LNCaP clone FGC (cell line): ENCODE measurements at regions not wholly inside any gene's neighbourhood (a gene's known extent, or its start where the extent isn't known, plus 50 kb on each side); places are given as distances from the start of the nearest gene placed in this dataset.
A peak's percentile ranks its signal among the peaks of the same experiment; 100 is the strongest.

ENCODE experiments used
- DNase-seq: peaks from one replicate; pipeline ENCODE4 v3.0.0-alpha.2; 2011; ENCODE audit warnings: low read depth
- H3K4me3 ChIP-seq: 2 replicates; pipeline ENCODE4 v1.5.1; 2011; ENCODE audit warnings: mild to moderate bottlenecking, low read depth, low read length, control low read depth
- TF ChIP-seq, protein P1 (sequence below): IDR thresholded peaks from 2 replicates; pipeline ENCODE4 v1.5.1; 2012; ENCODE audit warnings: mild to moderate bottlenecking; ENCODE audit not compliant: control insufficient read depth, insufficient read depth; ENCODE audit errors: extremely low read depth

DNA sequence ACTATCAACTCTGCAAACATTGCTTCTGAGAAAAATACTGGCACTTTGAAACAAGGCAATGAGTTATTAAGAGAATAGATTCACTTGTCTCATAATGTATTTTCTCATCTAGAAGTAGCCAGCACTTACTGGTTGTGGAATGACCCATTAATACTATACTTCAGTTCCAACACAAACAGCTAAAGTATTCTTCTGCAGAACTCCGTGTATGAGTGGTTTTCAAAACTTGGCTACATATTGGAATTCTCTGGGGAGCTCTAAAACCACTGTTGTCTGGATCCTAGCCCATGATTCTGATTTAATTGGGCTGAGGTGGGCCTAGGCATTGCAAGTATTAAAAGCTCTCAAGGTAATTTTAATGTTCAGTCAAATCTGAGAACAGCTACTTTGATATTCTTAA lies 1416.4 kb upstream of the RAG2 start:
- TF ChIP-seq, protein P1, sequence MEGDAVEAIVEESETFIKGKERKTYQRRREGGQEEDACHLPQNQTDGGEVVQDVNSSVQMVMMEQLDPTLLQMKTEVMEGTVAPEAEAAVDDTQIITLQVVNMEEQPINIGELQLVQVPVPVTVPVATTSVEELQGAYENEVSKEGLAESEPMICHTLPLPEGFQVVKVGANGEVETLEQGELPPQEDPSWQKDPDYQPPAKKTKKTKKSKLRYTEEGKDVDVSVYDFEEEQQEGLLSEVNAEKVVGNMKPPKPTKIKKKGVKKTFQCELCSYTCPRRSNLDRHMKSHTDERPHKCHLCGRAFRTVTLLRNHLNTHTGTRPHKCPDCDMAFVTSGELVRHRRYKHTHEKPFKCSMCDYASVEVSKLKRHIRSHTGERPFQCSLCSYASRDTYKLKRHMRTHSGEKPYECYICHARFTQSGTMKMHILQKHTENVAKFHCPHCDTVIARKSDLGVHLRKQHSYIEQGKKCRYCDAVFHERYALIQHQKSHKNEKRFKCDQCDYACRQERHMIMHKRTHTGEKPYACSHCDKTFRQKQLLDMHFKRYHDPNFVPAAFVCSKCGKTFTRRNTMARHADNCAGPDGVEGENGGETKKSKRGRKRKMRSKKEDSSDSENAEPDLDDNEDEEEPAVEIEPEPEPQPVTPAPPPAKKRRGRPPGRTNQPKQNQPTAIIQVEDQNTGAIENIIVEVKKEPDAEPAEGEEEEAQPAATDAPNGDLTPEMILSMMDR, result no peak
- no peak for DNase-seq
- no peak overlapping the region for H3K4me3 ChIP-seq

DNA sequence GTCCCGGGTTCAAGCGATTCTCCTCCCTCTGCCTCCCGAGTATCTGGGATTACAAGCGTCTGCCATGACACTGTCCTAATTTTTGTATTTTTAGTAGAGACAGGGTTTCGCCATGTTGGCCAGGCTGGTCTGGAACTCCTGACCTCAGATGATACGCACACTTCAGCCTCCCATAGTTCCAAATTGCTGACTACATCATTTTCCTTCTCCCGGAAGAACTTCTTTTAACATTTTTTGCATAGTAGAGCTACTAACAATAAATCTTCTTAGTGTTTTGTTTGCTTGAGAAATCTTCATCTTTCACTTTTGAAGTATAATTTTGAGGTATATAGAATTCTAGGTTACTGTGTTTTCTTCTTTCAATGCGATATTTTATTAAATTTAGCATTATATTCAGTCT lies 1415.1 kb upstream of the RAG2 start:
- H3K4me3 ChIP-seq, result no peak overlapping the region
- DNase-seq, result no peak
- TF ChIP-seq, protein P1, result no peak

- H3K4me3 ChIP-seq, result no peak overlapping the region
- TF ChIP-seq, protein P1, result no peak
Observed at GRCh38 chr11:38011496-38011895, 1413.5 kb upstream of the RAG2 start.

GRCh38 chr11:38009932-38010331 lies 1411.9 kb upstream of the RAG2 start:
- DNase-seq, result peak; percentile 25
- TF ChIP-seq, protein P1, result no peak
- H3K4me3 ChIP-seq, result no peak overlapping the region

More at GRCh38 chr11:38011496-38011895, 1413.5 kb upstream of the RAG2 start:
- DNase-seq, result no peak

GRCh38 chr11:38006466-38006865 lies 1408.4 kb upstream of the RAG2 start:
- DNase-seq, result no peak
- TF ChIP-seq, protein P1, result no peak
- H3K4me3 ChIP-seq, result no peak overlapping the region

DNA sequence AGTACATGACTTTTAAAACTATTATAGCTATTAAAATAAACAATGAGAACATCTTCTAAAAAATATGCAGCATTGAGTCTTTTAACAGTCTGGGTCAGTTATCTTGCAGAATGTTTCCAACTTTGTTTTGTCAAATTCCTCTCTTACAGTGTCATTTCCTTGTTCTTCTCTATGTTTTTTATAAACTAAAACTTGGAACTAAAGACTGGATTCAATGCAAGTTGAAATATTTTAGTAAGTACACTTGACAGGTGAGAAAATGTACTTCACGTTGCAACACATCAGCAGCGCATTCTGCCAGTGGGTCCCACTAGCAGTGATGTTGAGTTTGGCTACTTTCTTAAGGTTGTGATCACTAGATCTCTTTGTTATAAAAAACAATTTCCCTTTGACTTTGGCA lies 1407.6 kb upstream of the RAG2 start:
- no peak for DNase-seq
- TF ChIP-seq, protein P1, result no peak

GRCh38 chr11:37999171-37999570 lies 1401.1 kb upstream of the RAG2 start:
- TF ChIP-seq, protein P1, result no peak
- H3K4me3 ChIP-seq, result no peak overlapping the region
- DNase-seq, result no peak

More for the DNA sequence above, 1407.6 kb upstream of the RAG2 start:
- H3K4me3 ChIP-seq, result no peak overlapping the region
